H1 (cell line): ENCODE measurements at regions not wholly inside any gene's neighbourhood (a gene's known extent, or its start where the extent isn't known, plus 50 kb on each side); places are given as distances from the start of the nearest gene placed in this dataset.

ENCODE experiments used
- RBBP5 ChIP-seq: IDR thresholded peaks from 2 replicates; pipeline ENCODE4 v1.7.1; 2012; ENCODE audit warnings: low read depth, mild to moderate bottlenecking, inconsistent platforms, low read length, moderate library complexity, borderline replicate concordance
- SIN3A ChIP-seq, 2 experiments: IDR thresholded peaks in 1 of 2; conservative IDR thresholded peaks in 1 of 2; 2 replicates each; pipeline ENCODE4 v1.6.1; 2011 to 2012; ENCODE audit warnings: low read length in 2 of 2, improper control_type of control experiment in 1 of 2, low read depth in 1 of 2, mild to moderate bottlenecking in 1 of 2
- ZNF274 ChIP-seq: IDR thresholded peaks from 2 replicates; pipeline ENCODE4 v1.7.0; 2012; ENCODE audit warnings: low read length, borderline replicate concordance; ENCODE audit errors: extremely low read depth

- TF ChIP-seq RBBP5 (no peak), ZNF274 (no peak), SIN3A (conservative IDR thresholded peaks at IDR 0.05 in 1 of 2, IDR thresholded peaks at IDR 0.05 in 1 of 2; ENCODE audit: low read depth in 1 of 2, low read length in 2 of 2) (no peak)
- TF ChIP-seq, all 59 proteins: peak for 0
Measured at GRCh38 chr2:7673101-7673500, 755.9 kb downstream of the RNF144A start (continued).
